ENCODE measurements at regions not wholly inside any gene's neighbourhood (a gene's known extent, or its start where the extent isn't known, plus 50 kb on each side); places are given as distances from the start of the nearest gene placed in this dataset.

GRCh38 chr18:73948497-73948896 is 199.1 kb downstream of the FBXO15 start:
- TF ChIP-seq MAX (IDR thresholded peaks at IDR 0.05; ENCODE audit: low read depth, low read length) (no peak), ZSCAN29 (IDR thresholded peaks at IDR 0.05) (no peak), POU2F2 (IDR thresholded peaks at IDR 0.05; ENCODE audit: borderline replicate concordance, low read depth, low read length) (no peak), RUNX3 (IDR thresholded peaks at IDR 0.05; ENCODE audit: low read length) (no peak), NR2F1 (conservative IDR thresholded peaks at IDR 0.05) (no peak), BCLAF1 (IDR thresholded peaks at IDR 0.05) (no peak), ZNF24 (IDR thresholded peaks at IDR 0.05) (no peak)
- no peak overlapping the region for H3K9ac ChIP-seq (ENCODE audit: control insufficient read depth, insufficient read depth, low read length)
- no peak for ATAC-seq
- DNase-seq (ENCODE audit: low read depth, low spot score): no peak
- H3K27ac ChIP-seq (ENCODE audit: control insufficient read depth, insufficient read depth): no peak overlapping the region
- no TSS peak for BruUV-seq (replicated peaks)
- no peaks in the 10 kb centered on the region for H4K20me1 ChIP-seq (ENCODE audit: control insufficient read depth, insufficient read depth)
- no peaks in the 10 kb centered on the region for H3K79me2 ChIP-seq (ENCODE audit: control insufficient read depth, insufficient read depth, low read length)
- no peak overlapping the region for H3K4me2 ChIP-seq (ENCODE audit: control insufficient read depth, insufficient read depth)
- H3K36me3 ChIP-seq (ENCODE audit: control insufficient read depth in 2 of 2, insufficient read depth in 2 of 2, low read length in 1 of 2): no peaks in the 10 kb centered on the region
- H3K27me3 ChIP-seq (replicated peaks in 1 of 2; ENCODE audit: control insufficient read depth in 2 of 2, insufficient read depth in 2 of 2, low read length in 1 of 2): no peaks in the 10 kb centered on the region
- 72% methylated on average over 3 of the region's 3 CpGs for WGBS (ENCODE audit: insufficient coverage, insufficient replicate concordance, low lambda C conversion rate, missing lambda C conversion rate)
- no peaks in the 10 kb centered on the region for H3K4me1 ChIP-seq (ENCODE audit: control insufficient read depth, insufficient read depth, low read length)
- in situ Hi-C loops (cut with MboI) (no loop called here), intact Hi-C loops (cut with micrococcal nuclease; ENCODE audit: unreplicated experiment) (loop anchor here (10.0 kb wide), 1 partner anchor 64 kb away; no protein-coding TSS in a partner anchor)
- SMC1A ChIA-PET (ENCODE audit: uncharacterized antibody, unreplicated experiment): no interaction called here
- no peaks in the 10 kb centered on the region for H3K9me3 ChIP-seq (replicated peaks; ENCODE audit: control insufficient read depth, insufficient read depth, low read length)
- no peak overlapping the region for H3K4me3 ChIP-seq
- H2AFZ ChIP-seq (ENCODE audit: control insufficient read depth, low read depth, low read length): no peak overlapping the region
- RAD21 ChIA-PET (ENCODE audit: unreplicated experiment): no interaction called here
- POLR2A ChIA-PET: no interaction called here
- CTCF ChIA-PET: no interaction called here
- FAIRE-seq: no peak
